H9 (cell line): ENCODE measurements at regions not wholly inside any gene's neighbourhood (a gene's known extent, or its start where the extent isn't known, plus 50 kb on each side); places are given as distances from the start of the nearest gene placed in this dataset.

ENCODE experiments used
- DNase-seq: peaks from one replicate; pipeline ENCODE4 v3.0.0-alpha.2; 2017
- H2AFZ ChIP-seq: one replicate; pipeline ENCODE4 v1.6.1; 2013; ENCODE audit warnings: mild to moderate bottlenecking, low read length, control low read depth, moderate library complexity
- H2AK5ac ChIP-seq: 2 replicates; pipeline ENCODE4 v1.6.1; 2013; ENCODE audit warnings: low read length, control low read depth, mixed read lengths; ENCODE audit not compliant: insufficient read length
- H2BK120ac ChIP-seq: one replicate; pipeline ENCODE4 v1.6.1; 2013; ENCODE audit warnings: low read depth, mild to moderate bottlenecking, low read length, control low read depth, inconsistent platforms; ENCODE audit not compliant: poor library complexity, severe bottlenecking
- H2BK12ac ChIP-seq: 2 replicates; pipeline ENCODE4 v1.6.1; 2013; ENCODE audit warnings: low read length, control low read depth, mixed read lengths, low read depth; ENCODE audit not compliant: insufficient read length
- H2BK15ac ChIP-seq: 2 replicates; pipeline ENCODE4 v1.6.1; 2013; ENCODE audit warnings: low read depth, low read length, control low read depth
- H2BK20ac ChIP-seq: one replicate; pipeline ENCODE4 v1.6.1; 2013; ENCODE audit warnings: low read depth, mild to moderate bottlenecking, low read length, control low read depth, inconsistent platforms; ENCODE audit not compliant: poor library complexity, severe bottlenecking
- H2BK5ac ChIP-seq: 2 replicates; pipeline ENCODE4 v1.6.1; 2013; ENCODE audit warnings: low read length, control low read depth, mixed read lengths; ENCODE audit not compliant: insufficient read length
- H3K14ac ChIP-seq: 2 replicates; pipeline ENCODE4 v1.6.1; 2013; ENCODE audit warnings: low read length, control low read depth; ENCODE audit not compliant: insufficient read depth
- H3K18ac ChIP-seq: 2 replicates; pipeline ENCODE4 v1.6.1; 2013; ENCODE audit warnings: low read depth, mild to moderate bottlenecking, mixed read lengths, low read length, control low read depth; ENCODE audit not compliant: insufficient read length
- H3K23ac ChIP-seq: 2 replicates; pipeline ENCODE4 v1.6.1; 2013; ENCODE audit warnings: low read length, control low read depth, mixed read lengths, low read depth; ENCODE audit not compliant: insufficient read length
- H3K23me2 ChIP-seq: 2 replicates; pipeline ENCODE4 v1.6.1; 2013; ENCODE audit warnings: low read depth, mild to moderate bottlenecking, mixed read lengths, low read length, control low read depth; ENCODE audit not compliant: insufficient read length, poor library complexity, severe bottlenecking
- H3K27ac ChIP-seq: 2 replicates; pipeline ENCODE4 v1.5.1; 2013; ENCODE audit warnings: low read length, control low read depth, mixed read lengths, low read depth; ENCODE audit not compliant: insufficient read length
- H3K27me3 ChIP-seq: 2 replicates; pipeline ENCODE4 v1.6.1; 2013; ENCODE audit warnings: low read length, control low read depth, inconsistent platforms; ENCODE audit not compliant: insufficient read depth
- H3K4ac ChIP-seq: 2 replicates; pipeline ENCODE4 v1.6.1; 2013; ENCODE audit warnings: low read depth, mild to moderate bottlenecking, control low read depth, inconsistent platforms, low read length, moderate library complexity
- H3K4me1 ChIP-seq: 2 replicates; pipeline ENCODE4 v1.6.1; 2013; ENCODE audit warnings: low read length, control low read depth, inconsistent platforms; ENCODE audit not compliant: insufficient read depth
- H3K4me2 ChIP-seq: 2 replicates; pipeline ENCODE4 v1.6.1; 2013; ENCODE audit warnings: low read length, control low read depth, mixed read lengths; ENCODE audit not compliant: insufficient read length, insufficient read depth
- H3K56ac ChIP-seq: 2 replicates; pipeline ENCODE4 v1.6.1; 2013; ENCODE audit warnings: low read depth, mild to moderate bottlenecking, mixed read lengths, low read length, control low read depth; ENCODE audit not compliant: insufficient read length
- H3K79me1 ChIP-seq: 2 replicates; pipeline ENCODE4 v1.6.1; 2013; ENCODE audit warnings: low read depth, mild to moderate bottlenecking, moderate library complexity, low read length, control low read depth, inconsistent platforms; ENCODE audit not compliant: insufficient read depth, poor library complexity, severe bottlenecking
- H3K79me2 ChIP-seq: 2 replicates; pipeline ENCODE4 v1.6.1; 2013; ENCODE audit warnings: low read length, control low read depth, inconsistent platforms; ENCODE audit not compliant: insufficient read depth
- H3K9ac ChIP-seq: 2 replicates; pipeline ENCODE4 v1.6.1; 2013; ENCODE audit warnings: low read length, control low read depth, mixed read lengths; ENCODE audit not compliant: insufficient read length; ENCODE audit errors: extremely low read depth
- H3K9me3 ChIP-seq: one replicate; pipeline ENCODE4 v1.6.1; 2013; ENCODE audit warnings: low read depth, low read length, inconsistent platforms; ENCODE audit not compliant: control insufficient read depth
- H3T11ph ChIP-seq: one replicate; pipeline ENCODE4 v1.6.1; 2013; ENCODE audit warnings: mild to moderate bottlenecking, low read length, control low read depth, inconsistent platforms
- H4K20me1 ChIP-seq: one replicate; pipeline ENCODE4 v1.6.1; 2013; ENCODE audit not compliant: control insufficient read depth, insufficient read length, insufficient read depth
- H4K5ac ChIP-seq: 2 replicates; pipeline ENCODE4 v1.6.1; 2013; ENCODE audit warnings: low read depth, mild to moderate bottlenecking, mixed read lengths, low read length, control low read depth; ENCODE audit not compliant: insufficient read length
- H4K8ac ChIP-seq: replicated peaks from 2 replicates; pipeline ENCODE4 v1.6.1; 2013; ENCODE audit warnings: low read length, control low read depth, mixed read lengths, low read depth; ENCODE audit not compliant: insufficient read length
- H4K91ac ChIP-seq: 2 replicates; pipeline ENCODE4 v1.6.1; 2013; ENCODE audit warnings: low read depth, mild to moderate bottlenecking, moderate library complexity, mixed read lengths, low read length, control low read depth; ENCODE audit not compliant: insufficient read length
- H3K27ac Mint-ChIP-seq, 3 experiments: 2 replicates in 2 of 3; 3 replicates in 1 of 3; pipeline ENCODE4 v1.8.0; 2020 to 2021; ENCODE audit warnings: mixed read lengths in 3 of 3, mild to moderate bottlenecking in 1 of 3, moderate library complexity in 1 of 3
- H3K27me3 Mint-ChIP-seq: 2 replicates; pipeline ENCODE4 v1.8.0; 2021; ENCODE audit warnings: low read depth, mild to moderate bottlenecking, moderate library complexity, mixed read lengths
- H3K36me3 Mint-ChIP-seq, 3 experiments: 2 replicates in 2 of 3; 3 replicates in 1 of 3; pipeline ENCODE4 v1.8.0; 2020 to 2021; ENCODE audit warnings: low read depth in 3 of 3, mixed read lengths in 3 of 3; ENCODE audit not compliant: insufficient read depth in 1 of 3
- H3K4me1 Mint-ChIP-seq, 2 experiments: 2 replicates each; pipeline ENCODE4 v1.8.0; 2020; ENCODE audit warnings: mixed read lengths in 2 of 2
- H3K4me3 Mint-ChIP-seq, 2 experiments: 2 replicates in 1 of 2; 3 replicates in 1 of 2; pipeline ENCODE4 v1.8.0; 2020 to 2021; ENCODE audit warnings: mild to moderate bottlenecking in 2 of 2, mixed read lengths in 2 of 2, moderate library complexity in 1 of 2
- H3K9me3 Mint-ChIP-seq, 2 experiments: 2 replicates in 1 of 2; 3 replicates in 1 of 2; pipeline ENCODE4 v1.8.0; 2020; ENCODE audit warnings: mild to moderate bottlenecking in 2 of 2, mixed read lengths in 2 of 2, moderate library complexity in 1 of 2
- CTCF ChIP-seq: fragments of 200-600 bp; sonication (generic); conservative IDR thresholded peaks from 3 replicates; pipeline ENCODE4 v1.8.0; 2021; ENCODE audit warnings: antibody characterized with exemption, mild to moderate bottlenecking
- WGBS: extraction: QIAGEN DNeasy Blood & Tissue Kit; methylation state at CpG from one replicate; pipeline ENCODE4 v1.1.7; 2013; ENCODE audit warnings: missing lambda C conversion rate, low lambda C conversion rate, mixed read lengths; ENCODE audit not compliant: insufficient read length; ENCODE audit errors: extremely low coverage; 5-methylcytosine and 5-hydroxymethylcytosine counted together

- Histone ChIP-seq H3T11ph (no peak overlapping the region), H3K9me3 (no peaks in the 10 kb centered on the region), H3K27ac (no peak overlapping the region), H2AK5ac (no peak overlapping the region), H3K4ac (no peak overlapping the region), H2BK5ac (no peak overlapping the region), H4K91ac (no peak overlapping the region), H4K5ac (no peak overlapping the region), H2BK15ac (no peak overlapping the region), H2BK120ac (no peak overlapping the region), H3K9ac (no peak overlapping the region), H2BK12ac (no peak overlapping the region), H4K8ac (no peak overlapping the region), H2BK20ac (no peak overlapping the region), H4K20me1 (no peaks in the 10 kb centered on the region), H3K4me1 (no peaks in the 10 kb centered on the region), H3K23ac (no peak overlapping the region), H2AFZ (no peak overlapping the region), H3K79me1 (no peaks in the 10 kb centered on the region), H3K79me2 (no peaks in the 10 kb centered on the region), H3K18ac (no peak overlapping the region), H3K4me2 (no peak overlapping the region), H3K14ac (no peak overlapping the region), H3K23me2 (no peaks in the 10 kb centered on the region), H3K56ac (no peak overlapping the region), H3K27me3 (no peaks in the 10 kb centered on the region)
- TF ChIP-seq CTCF, result no peak
- Mint-ChIP-seq H3K27me3 (no peaks in the 10 kb centered on the region), H3K9me3 (no peaks in the 10 kb centered on the region; a peak in 1 of 5 replicates), H3K36me3 (no peaks in the 10 kb centered on the region), H3K27ac (no peak overlapping the region; a peak in 1 of 7 replicates), H3K4me1 (peaks cover 14 to 16% of the 10 kb centered on the region in 2 experiments), H3K4me3 (no peak overlapping the region)
- no peak for DNase-seq
- no CpG with 5 or more reads among the region's 1 CpG for WGBS
Measured at GRCh38 chr12:83528571-83528970, 841.9 kb downstream of the TMTC2 start.
